OCI-LY3 (cell line): ENCODE measurements at regions not wholly inside any gene's neighbourhood (a gene's known extent, or its start where the extent isn't known, plus 50 kb on each side); places are given as distances from the start of the nearest gene placed in this dataset.

Experiments used
- CTCF ChIP-seq: fragments of 200-600, 300-600 bp; sonication (generic); IDR thresholded peaks from 2 replicates; pipeline ENCODE4 v1.5.1; 2014; ENCODE audit warnings: antibody characterized with exemption, low read length, low read depth
- EZH2phosphoT487 ChIP-seq: fragments of 200-600 bp; shearing (Covaris generic); IDR thresholded peaks from 2 replicates; pipeline ENCODE4 v1.6.1; 2018; ENCODE audit warnings: antibody characterized with exemption, mixed run types, low read depth

- TF ChIP-seq CTCF, result no peak
- no peak for TF ChIP-seq EZH2phosphoT487
Measured at GRCh38 chr2:209269024-209269423, 154.8 kb upstream of the MAP2 start.
